ENCODE measurements at regions not wholly inside any gene's neighbourhood (a gene's known extent, or its start where the extent isn't known, plus 50 kb on each side); places are given as distances from the start of the nearest gene placed in this dataset.

GRCh38 chr6:50102676-50103075 is 52.9 kb upstream of the DEFB112 start:
- no peak for DNase-seq

DNA sequence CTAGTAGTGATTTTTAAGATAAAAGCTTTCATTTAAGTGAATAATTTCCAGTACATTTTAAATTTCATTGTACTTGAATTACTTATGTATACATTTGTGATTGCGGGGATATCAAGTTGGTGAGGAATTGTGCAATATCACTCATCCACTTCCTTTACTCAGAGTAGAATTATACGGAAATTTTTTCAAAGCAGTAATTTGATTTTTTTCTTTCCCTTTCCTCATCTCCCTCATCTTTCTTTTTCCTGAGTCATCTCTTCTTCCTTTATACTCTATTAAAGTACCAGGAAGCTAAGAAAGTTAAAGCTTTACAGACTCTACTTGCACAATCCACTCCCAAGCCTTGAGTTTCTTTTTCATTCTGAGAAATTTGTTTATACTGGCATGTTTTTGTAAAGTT is 60.9 kb upstream of the DEFB112 start:
- no peak for DNase-seq

DNA sequence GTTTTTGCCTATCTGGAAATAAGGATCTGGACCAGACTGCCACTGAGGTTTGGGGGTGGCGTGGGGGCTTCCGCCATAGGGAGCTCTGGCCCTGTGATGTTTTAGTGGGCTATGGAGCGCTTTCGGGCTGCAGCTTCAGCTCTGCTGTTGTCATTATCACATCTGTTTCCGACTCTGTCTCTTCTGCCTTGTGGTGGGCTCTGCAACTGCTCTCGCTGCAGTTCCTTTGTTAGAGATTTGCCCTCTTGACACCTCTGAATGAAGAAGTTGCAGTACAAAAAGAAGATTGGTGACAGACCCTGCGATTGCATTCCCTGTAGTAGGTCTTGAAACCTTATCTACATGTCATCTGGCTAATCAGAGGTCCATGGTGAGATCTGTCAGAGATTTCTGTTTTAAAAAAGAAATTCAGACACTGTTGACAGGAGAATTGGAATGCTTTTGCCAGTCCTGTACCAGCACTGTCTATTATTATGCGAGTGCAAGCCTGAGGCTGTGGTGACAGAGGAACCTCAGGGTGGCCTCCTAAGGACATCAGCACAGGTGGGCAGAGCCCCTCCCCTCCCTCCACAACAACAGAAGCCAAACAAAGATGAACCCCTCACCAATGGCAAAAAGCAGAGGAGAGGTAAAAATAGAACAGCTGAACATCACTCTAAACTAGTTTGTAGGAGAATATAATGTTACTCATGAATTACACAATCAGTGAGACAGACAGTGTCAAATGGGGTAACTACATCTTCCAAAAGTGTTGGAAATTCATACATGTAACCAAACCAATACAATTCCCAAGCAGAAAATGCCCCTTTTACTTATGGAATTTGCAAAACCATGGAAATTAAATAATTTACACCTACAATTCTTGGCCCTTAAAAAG is 63.5 kb upstream of the DEFB112 start:
- no peak for DNase-seq

DNA sequence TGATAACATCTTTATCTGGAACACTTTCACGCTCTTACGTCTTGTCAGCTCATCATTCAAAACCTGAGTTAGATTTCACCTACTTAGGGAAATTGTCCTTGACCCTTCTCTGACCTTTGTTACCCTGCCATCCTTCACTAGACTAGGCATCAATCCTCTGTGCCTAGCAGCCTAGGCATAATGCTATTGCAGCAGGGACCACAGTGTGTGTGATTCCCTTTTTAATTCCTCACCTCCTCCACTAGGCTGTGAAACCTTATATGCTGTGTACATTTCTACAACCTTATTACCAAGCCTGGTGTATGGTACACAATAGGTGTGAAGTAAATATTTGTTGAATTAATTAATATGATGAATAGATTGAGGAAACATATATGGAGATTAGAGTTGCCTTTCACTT is 66.7 kb upstream of the DEFB112 start:
- no peak for DNase-seq

- no peak for DNase-seq
Observed at GRCh38 chr6:50116797-50117542, 67.2 kb upstream of the DEFB112 start.

- DNase-seq: no peak
Observed at GRCh38 chr6:50120300-50120699, 70.6 kb upstream of the DEFB112 start.

GRCh38 chr6:50123688-50124087 is 74.0 kb upstream of the DEFB112 start:
- DNase-seq: no peak

DNA sequence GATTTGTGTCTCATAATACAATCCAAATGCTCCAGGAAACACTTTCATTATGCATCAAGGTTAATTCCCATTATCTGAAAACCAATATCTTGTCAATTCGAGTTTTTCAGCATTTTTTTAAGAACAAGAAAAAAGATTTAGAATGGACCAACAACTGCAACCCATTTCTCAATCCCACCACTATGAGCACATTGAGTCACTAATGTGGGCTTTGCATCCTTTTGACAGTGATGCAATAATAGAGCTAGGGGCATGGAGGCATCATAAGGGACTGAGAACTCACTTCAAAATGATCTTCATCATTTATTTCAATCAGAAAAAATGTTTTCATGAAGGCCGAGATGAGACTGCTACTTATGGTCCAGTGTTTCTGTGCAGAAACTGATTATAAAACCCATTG is 74.8 kb upstream of the DEFB112 start:
- no peak for DNase-seq

GRCh38 chr6:50128420-50129005 is 78.8 kb upstream of the DEFB112 start:
- peak; percentile 8 for DNase-seq

- DNase-seq: no peak
Observed at GRCh38 chr6:50135968-50136367, 86.2 kb upstream of the DEFB112 start.

DNA sequence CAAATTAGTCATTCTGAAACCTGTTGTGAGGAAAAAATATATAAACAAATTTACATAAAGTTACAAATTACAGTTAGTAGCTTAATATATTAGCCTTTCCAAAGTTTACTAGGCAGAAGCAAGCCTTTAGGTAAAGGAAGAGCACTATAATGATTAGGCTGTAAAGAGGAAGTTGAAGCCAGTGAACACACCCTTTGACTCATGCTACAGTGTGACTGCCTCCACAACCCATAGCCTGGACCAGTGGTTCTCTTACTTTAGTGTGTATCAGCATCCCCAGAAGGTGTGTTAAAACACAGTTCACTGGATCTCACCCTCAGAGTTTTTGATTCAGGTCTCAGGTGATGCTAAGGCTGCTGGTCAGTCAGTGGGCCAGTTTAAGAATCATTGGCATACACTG is 91.4 kb upstream of the DEFB112 start:
- no peak for DNase-seq

GRCh38 chr6:50143011-50143719 is 93.4 kb upstream of the DEFB112 start:
- no peak for DNase-seq

- no peak for DNase-seq
Observed at GRCh38 chr6:50145125-50145524, 95.4 kb upstream of the DEFB112 start.

- no peak for DNase-seq
Observed at GRCh38 chr6:50147371-50147770, 97.6 kb upstream of the DEFB112 start.

- DNase-seq: no peak
Observed at GRCh38 chr6:50180646-50181045, 130.9 kb upstream of the DEFB112 start.

- no peak for DNase-seq
Observed at GRCh38 chr6:50185006-50185405, 135.3 kb upstream of the DEFB112 start.

GRCh38 chr6:50187351-50187921 is 137.7 kb upstream of the DEFB112 start:
- DNase-seq: no peak

DNA sequence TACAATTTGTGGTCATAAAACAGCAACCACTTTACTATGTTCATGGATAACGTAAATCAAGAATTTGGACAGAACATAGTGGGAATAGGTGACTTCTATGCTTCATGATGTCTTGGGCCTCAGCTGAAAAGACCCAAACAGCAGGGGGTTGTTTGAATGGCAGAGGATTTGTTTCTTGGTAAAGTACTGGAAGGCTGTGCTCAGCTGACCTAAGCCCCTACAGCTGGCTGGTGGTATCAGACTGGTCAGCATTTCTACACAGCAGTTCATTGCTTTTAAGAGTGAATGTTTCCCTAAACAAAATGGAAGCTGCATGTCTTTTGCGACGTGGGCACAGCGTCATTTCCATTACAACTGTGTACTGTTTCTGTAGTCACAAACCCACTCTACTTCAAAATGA is 148.5 kb upstream of the DEFB112 start:
- DNase-seq: no peak

DNA sequence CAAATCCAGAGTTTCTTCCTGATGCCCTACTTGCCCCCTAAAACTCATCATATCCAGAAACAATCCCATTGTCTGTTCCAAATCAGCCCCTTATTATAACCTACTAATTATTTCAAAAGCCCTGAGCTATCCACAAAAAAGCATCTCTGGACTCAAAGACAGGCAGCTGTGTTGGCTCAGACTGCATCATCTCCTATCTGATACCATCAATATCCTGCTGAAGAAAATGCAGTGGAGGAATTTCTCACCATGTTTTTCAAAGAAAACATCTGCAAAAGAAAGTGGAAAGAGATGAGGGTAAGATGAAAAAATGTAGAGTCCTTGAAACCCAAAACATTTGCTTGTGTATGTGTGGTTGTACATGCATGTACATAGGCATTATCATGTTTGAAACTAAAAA is 153.0 kb upstream of the DEFB112 start:
- DNase-seq: no peak

DNA sequence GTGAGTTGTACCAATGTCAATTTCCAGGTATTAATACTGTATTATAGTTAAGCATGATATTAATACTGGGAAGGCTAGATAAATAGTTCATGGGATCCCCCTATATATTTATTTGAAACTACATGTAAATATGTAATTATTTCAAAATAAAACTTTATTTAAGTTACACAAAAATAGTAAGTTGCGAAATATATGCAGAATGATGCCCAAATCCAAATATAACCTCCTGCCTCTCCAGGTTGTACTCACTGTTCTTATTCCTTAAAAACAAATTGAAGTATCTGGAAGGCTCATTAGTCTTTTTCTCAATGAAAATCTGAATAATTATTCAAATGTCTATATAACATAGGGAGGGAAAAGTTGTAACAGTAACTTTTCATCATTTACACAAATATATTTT is 161.9 kb upstream of the DEFB112 start:
- DNase-seq: no peak

- no peak for DNase-seq
Observed at GRCh38 chr6:50213146-50213545, 163.4 kb upstream of the DEFB112 start.

DNA sequence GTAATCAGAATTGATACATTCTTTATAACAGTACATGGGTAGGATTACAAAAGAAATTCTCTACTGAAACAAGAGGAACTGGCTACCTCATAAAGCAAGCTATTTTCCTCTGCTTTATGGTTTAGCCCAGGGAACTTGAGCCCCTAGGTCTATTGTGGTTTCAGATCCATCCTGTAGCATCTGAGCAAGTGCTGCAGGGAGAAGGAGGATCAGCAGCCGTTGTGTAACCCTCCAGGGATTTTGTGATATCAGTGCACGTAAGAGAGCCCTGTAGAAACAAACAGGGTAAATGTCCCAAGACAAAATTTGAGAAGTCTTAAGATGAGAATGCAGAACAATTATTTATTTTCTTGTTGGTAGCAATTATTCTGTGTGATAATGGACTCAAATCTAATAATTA is 165.2 kb upstream of the DEFB112 start:
- no peak for DNase-seq

DNA sequence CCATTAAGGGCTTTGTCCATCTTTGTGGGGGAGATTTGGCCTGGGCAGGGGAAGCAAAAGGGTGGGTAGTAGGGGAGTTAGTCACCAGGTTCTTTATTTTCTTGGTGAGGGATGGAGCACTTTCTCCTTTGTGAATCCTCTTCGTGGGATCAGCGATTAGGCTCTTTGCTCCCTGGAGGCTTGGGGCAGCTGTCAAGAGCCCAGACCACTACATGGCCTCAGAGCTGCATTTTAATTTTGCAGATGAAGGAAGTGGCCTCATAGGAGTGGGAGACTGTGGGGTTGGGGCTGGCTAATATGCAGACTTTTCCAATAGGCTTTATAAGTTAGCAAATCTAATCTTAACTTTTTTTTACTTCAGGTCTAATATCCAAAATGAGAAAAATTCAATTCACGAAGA is 168.1 kb upstream of the DEFB112 start:
- DNase-seq: no peak
